OCI-LY7 (cell line): ENCODE measurements at regions not wholly inside any gene's neighbourhood (a gene's known extent, or its start where the extent isn't known, plus 50 kb on each side); places are given as distances from the start of the nearest gene placed in this dataset.
"Not testable (repeated sequence)": the region's sequence is repeated elsewhere in the genome, so short reads cannot be mapped to it uniquely, and the experiment has no call there.

Source experiments
- CTCF ChIP-seq: fragments of 200-600 bp; sonication (generic); conservative IDR thresholded peaks from 2 replicates; pipeline ENCODE4 v1.5.1; 2014; ENCODE audit warnings: mild to moderate bottlenecking, antibody characterized with exemption, low read length, moderate library complexity, mixed read lengths
- EZH2phosphoT487 ChIP-seq: fragments of 200-600 bp; sonication (generic); IDR thresholded peaks from 2 replicates; pipeline ENCODE4 v1.6.1; 2018; ENCODE audit warnings: low read depth, borderline replicate concordance, mild to moderate bottlenecking, mixed run types, antibody characterized with exemption, low read length, moderate library complexity, mixed read lengths

GRCh38 chr1:47604869-47605268 is 167.0 kb downstream of the FOXD2 start:
- not testable (repeated sequence) for TF ChIP-seq CTCF, EZH2phosphoT487
